H9 (cell line): ENCODE measurements at regions not wholly inside any gene's neighbourhood (a gene's known extent, or its start where the extent isn't known, plus 50 kb on each side); places are given as distances from the start of the nearest gene placed in this dataset.

ENCODE experiments used
- DNase-seq: peaks from one replicate; pipeline ENCODE4 v3.0.0-alpha.2; 2017
- H2AFZ ChIP-seq: one replicate; pipeline ENCODE4 v1.6.1; 2013; ENCODE audit warnings: mild to moderate bottlenecking, low read length, control low read depth, moderate library complexity
- H2AK5ac ChIP-seq: 2 replicates; pipeline ENCODE4 v1.6.1; 2013; ENCODE audit warnings: low read length, control low read depth, mixed read lengths; ENCODE audit not compliant: insufficient read length
- H2BK120ac ChIP-seq: one replicate; pipeline ENCODE4 v1.6.1; 2013; ENCODE audit warnings: low read depth, mild to moderate bottlenecking, low read length, control low read depth, inconsistent platforms; ENCODE audit not compliant: poor library complexity, severe bottlenecking
- H2BK12ac ChIP-seq: 2 replicates; pipeline ENCODE4 v1.6.1; 2013; ENCODE audit warnings: low read length, control low read depth, mixed read lengths, low read depth; ENCODE audit not compliant: insufficient read length
- H2BK15ac ChIP-seq: 2 replicates; pipeline ENCODE4 v1.6.1; 2013; ENCODE audit warnings: low read depth, low read length, control low read depth
- H2BK20ac ChIP-seq: one replicate; pipeline ENCODE4 v1.6.1; 2013; ENCODE audit warnings: low read depth, mild to moderate bottlenecking, low read length, control low read depth, inconsistent platforms; ENCODE audit not compliant: poor library complexity, severe bottlenecking
- H2BK5ac ChIP-seq: 2 replicates; pipeline ENCODE4 v1.6.1; 2013; ENCODE audit warnings: low read length, control low read depth, mixed read lengths; ENCODE audit not compliant: insufficient read length
- H3K14ac ChIP-seq: 2 replicates; pipeline ENCODE4 v1.6.1; 2013; ENCODE audit warnings: low read length, control low read depth; ENCODE audit not compliant: insufficient read depth
- H3K18ac ChIP-seq: 2 replicates; pipeline ENCODE4 v1.6.1; 2013; ENCODE audit warnings: low read depth, mild to moderate bottlenecking, mixed read lengths, low read length, control low read depth; ENCODE audit not compliant: insufficient read length
- H3K23ac ChIP-seq: 2 replicates; pipeline ENCODE4 v1.6.1; 2013; ENCODE audit warnings: low read length, control low read depth, mixed read lengths, low read depth; ENCODE audit not compliant: insufficient read length
- H3K23me2 ChIP-seq: 2 replicates; pipeline ENCODE4 v1.6.1; 2013; ENCODE audit warnings: low read depth, mild to moderate bottlenecking, mixed read lengths, low read length, control low read depth; ENCODE audit not compliant: insufficient read length, poor library complexity, severe bottlenecking
- H3K27ac ChIP-seq: 2 replicates; pipeline ENCODE4 v1.5.1; 2013; ENCODE audit warnings: low read length, control low read depth, mixed read lengths, low read depth; ENCODE audit not compliant: insufficient read length
- H3K27me3 ChIP-seq: 2 replicates; pipeline ENCODE4 v1.6.1; 2013; ENCODE audit warnings: low read length, control low read depth, inconsistent platforms; ENCODE audit not compliant: insufficient read depth
- H3K4ac ChIP-seq: 2 replicates; pipeline ENCODE4 v1.6.1; 2013; ENCODE audit warnings: low read depth, mild to moderate bottlenecking, control low read depth, inconsistent platforms, low read length, moderate library complexity
- H3K4me1 ChIP-seq: 2 replicates; pipeline ENCODE4 v1.6.1; 2013; ENCODE audit warnings: low read length, control low read depth, inconsistent platforms; ENCODE audit not compliant: insufficient read depth
- H3K4me2 ChIP-seq: 2 replicates; pipeline ENCODE4 v1.6.1; 2013; ENCODE audit warnings: low read length, control low read depth, mixed read lengths; ENCODE audit not compliant: insufficient read length, insufficient read depth
- H3K56ac ChIP-seq: 2 replicates; pipeline ENCODE4 v1.6.1; 2013; ENCODE audit warnings: low read depth, mild to moderate bottlenecking, mixed read lengths, low read length, control low read depth; ENCODE audit not compliant: insufficient read length
- H3K79me1 ChIP-seq: 2 replicates; pipeline ENCODE4 v1.6.1; 2013; ENCODE audit warnings: low read depth, mild to moderate bottlenecking, moderate library complexity, low read length, control low read depth, inconsistent platforms; ENCODE audit not compliant: insufficient read depth, poor library complexity, severe bottlenecking
- H3K79me2 ChIP-seq: 2 replicates; pipeline ENCODE4 v1.6.1; 2013; ENCODE audit warnings: low read length, control low read depth, inconsistent platforms; ENCODE audit not compliant: insufficient read depth
- H3K9ac ChIP-seq: 2 replicates; pipeline ENCODE4 v1.6.1; 2013; ENCODE audit warnings: low read length, control low read depth, mixed read lengths; ENCODE audit not compliant: insufficient read length; ENCODE audit errors: extremely low read depth
- H3K9me3 ChIP-seq: one replicate; pipeline ENCODE4 v1.6.1; 2013; ENCODE audit warnings: low read depth, low read length, inconsistent platforms; ENCODE audit not compliant: control insufficient read depth
- H3T11ph ChIP-seq: one replicate; pipeline ENCODE4 v1.6.1; 2013; ENCODE audit warnings: mild to moderate bottlenecking, low read length, control low read depth, inconsistent platforms
- H4K20me1 ChIP-seq: one replicate; pipeline ENCODE4 v1.6.1; 2013; ENCODE audit not compliant: control insufficient read depth, insufficient read length, insufficient read depth
- H4K5ac ChIP-seq: 2 replicates; pipeline ENCODE4 v1.6.1; 2013; ENCODE audit warnings: low read depth, mild to moderate bottlenecking, mixed read lengths, low read length, control low read depth; ENCODE audit not compliant: insufficient read length
- H4K8ac ChIP-seq: replicated peaks from 2 replicates; pipeline ENCODE4 v1.6.1; 2013; ENCODE audit warnings: low read length, control low read depth, mixed read lengths, low read depth; ENCODE audit not compliant: insufficient read length
- H4K91ac ChIP-seq: 2 replicates; pipeline ENCODE4 v1.6.1; 2013; ENCODE audit warnings: low read depth, mild to moderate bottlenecking, moderate library complexity, mixed read lengths, low read length, control low read depth; ENCODE audit not compliant: insufficient read length
- H3K27ac Mint-ChIP-seq, 3 experiments: 2 replicates in 2 of 3; 3 replicates in 1 of 3; pipeline ENCODE4 v1.8.0; 2020 to 2021; ENCODE audit warnings: mixed read lengths in 3 of 3, mild to moderate bottlenecking in 1 of 3, moderate library complexity in 1 of 3
- H3K27me3 Mint-ChIP-seq: 2 replicates; pipeline ENCODE4 v1.8.0; 2021; ENCODE audit warnings: low read depth, mild to moderate bottlenecking, moderate library complexity, mixed read lengths
- H3K36me3 Mint-ChIP-seq, 3 experiments: 2 replicates in 2 of 3; 3 replicates in 1 of 3; pipeline ENCODE4 v1.8.0; 2020 to 2021; ENCODE audit warnings: low read depth in 3 of 3, mixed read lengths in 3 of 3; ENCODE audit not compliant: insufficient read depth in 1 of 3
- H3K4me1 Mint-ChIP-seq, 2 experiments: 2 replicates each; pipeline ENCODE4 v1.8.0; 2020; ENCODE audit warnings: mixed read lengths in 2 of 2
- H3K4me3 Mint-ChIP-seq, 2 experiments: 2 replicates in 1 of 2; 3 replicates in 1 of 2; pipeline ENCODE4 v1.8.0; 2020 to 2021; ENCODE audit warnings: mild to moderate bottlenecking in 2 of 2, mixed read lengths in 2 of 2, moderate library complexity in 1 of 2
- H3K9me3 Mint-ChIP-seq, 2 experiments: 2 replicates in 1 of 2; 3 replicates in 1 of 2; pipeline ENCODE4 v1.8.0; 2020; ENCODE audit warnings: mild to moderate bottlenecking in 2 of 2, mixed read lengths in 2 of 2, moderate library complexity in 1 of 2
- WGBS: extraction: QIAGEN DNeasy Blood & Tissue Kit; methylation state at CpG from one replicate; pipeline ENCODE4 v1.1.7; 2013; ENCODE audit warnings: missing lambda C conversion rate, low lambda C conversion rate, mixed read lengths; ENCODE audit not compliant: insufficient read length; ENCODE audit errors: extremely low coverage; 5-methylcytosine and 5-hydroxymethylcytosine counted together
- TF ChIP-seq, protein P1 (sequence below): fragments of 200-600 bp; sonication (generic); conservative IDR thresholded peaks from 3 replicates; pipeline ENCODE4 v1.8.0; 2021; ENCODE audit warnings: antibody characterized with exemption, mild to moderate bottlenecking

DNA sequence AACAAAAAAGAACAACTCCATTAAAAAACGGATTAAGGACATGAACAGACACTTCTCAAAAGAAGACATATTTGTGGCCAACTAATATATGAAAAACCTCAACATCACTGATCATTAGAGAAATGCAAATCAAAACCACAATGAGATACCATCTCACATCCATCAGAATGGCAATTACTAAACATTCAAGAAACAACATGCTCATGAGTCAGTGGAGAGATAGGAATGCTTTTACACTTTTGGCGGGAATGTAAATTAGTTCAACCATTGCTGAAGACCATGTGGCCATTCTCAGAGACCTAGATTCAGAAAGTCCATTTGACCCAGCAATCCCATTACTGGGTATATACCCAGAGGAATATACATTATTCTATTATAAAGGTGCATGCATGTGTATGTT is 1442.6 kb upstream of the B3GALT2 start:
- no peaks in the 10 kb centered on the region for H3K9me3 ChIP-seq
- no peaks in the 10 kb centered on the region for H3K79me1 ChIP-seq
- H3K56ac ChIP-seq = no peak overlapping the region
- H4K8ac ChIP-seq = no peak overlapping the region
- no peak overlapping the region for H3K4me2 ChIP-seq
- no peaks in the 10 kb centered on the region for H3K27me3 Mint-ChIP-seq
- no peak overlapping the region for H2AFZ ChIP-seq
- no peak overlapping the region for H3K14ac ChIP-seq
- no peak overlapping the region for H2AK5ac ChIP-seq
- no peak overlapping the region for H3T11ph ChIP-seq
- H3K27me3 ChIP-seq = no peaks in the 10 kb centered on the region
- no peak overlapping the region for H2BK12ac ChIP-seq
- H3K23me2 ChIP-seq = no peaks in the 10 kb centered on the region
- no peak overlapping the region for H4K91ac ChIP-seq
- H3K4me1 ChIP-seq = no peaks in the 10 kb centered on the region
- WGBS = no CpG with 5 or more reads among the region's 2 CpGs
- no peak overlapping the region for H4K5ac ChIP-seq
- H4K20me1 ChIP-seq = no peaks in the 10 kb centered on the region
- H3K4me1 Mint-ChIP-seq = no peaks in the 10 kb centered on the region
- no peak for DNase-seq
- no peak overlapping the region for H2BK5ac ChIP-seq
- 0 out of 7 replicates have a peak, but pooled peaks cover 0 to 9% (median 0%) of the 10 kb centered on the region in 3 experiments for H3K36me3 Mint-ChIP-seq
- no peak overlapping the region for H2BK20ac ChIP-seq
- no peak overlapping the region for H3K23ac ChIP-seq
- TF ChIP-seq, protein P1, sequence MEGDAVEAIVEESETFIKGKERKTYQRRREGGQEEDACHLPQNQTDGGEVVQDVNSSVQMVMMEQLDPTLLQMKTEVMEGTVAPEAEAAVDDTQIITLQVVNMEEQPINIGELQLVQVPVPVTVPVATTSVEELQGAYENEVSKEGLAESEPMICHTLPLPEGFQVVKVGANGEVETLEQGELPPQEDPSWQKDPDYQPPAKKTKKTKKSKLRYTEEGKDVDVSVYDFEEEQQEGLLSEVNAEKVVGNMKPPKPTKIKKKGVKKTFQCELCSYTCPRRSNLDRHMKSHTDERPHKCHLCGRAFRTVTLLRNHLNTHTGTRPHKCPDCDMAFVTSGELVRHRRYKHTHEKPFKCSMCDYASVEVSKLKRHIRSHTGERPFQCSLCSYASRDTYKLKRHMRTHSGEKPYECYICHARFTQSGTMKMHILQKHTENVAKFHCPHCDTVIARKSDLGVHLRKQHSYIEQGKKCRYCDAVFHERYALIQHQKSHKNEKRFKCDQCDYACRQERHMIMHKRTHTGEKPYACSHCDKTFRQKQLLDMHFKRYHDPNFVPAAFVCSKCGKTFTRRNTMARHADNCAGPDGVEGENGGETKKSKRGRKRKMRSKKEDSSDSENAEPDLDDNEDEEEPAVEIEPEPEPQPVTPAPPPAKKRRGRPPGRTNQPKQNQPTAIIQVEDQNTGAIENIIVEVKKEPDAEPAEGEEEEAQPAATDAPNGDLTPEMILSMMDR = no peak
- no peak overlapping the region for H2BK15ac ChIP-seq
- H3K18ac ChIP-seq = no peak overlapping the region
- no peak overlapping the region for H3K4me3 Mint-ChIP-seq
- H3K4ac ChIP-seq = no peak overlapping the region
- H3K9ac ChIP-seq = no peak overlapping the region
- no peak overlapping the region for H2BK120ac ChIP-seq
- H3K79me2 ChIP-seq = no peaks in the 10 kb centered on the region
- no peaks in the 10 kb centered on the region; a peak in 1 of 5 replicates for H3K9me3 Mint-ChIP-seq
- no peak overlapping the region for H3K27ac ChIP-seq
- no peak overlapping the region for H3K27ac Mint-ChIP-seq
